Hepatocyte (in vitro differentiated cells): ENCODE measurements at regions not wholly inside any gene's neighbourhood (a gene's known extent, or its start where the extent isn't known, plus 50 kb on each side); places are given as distances from the start of the nearest gene placed in this dataset.
A peak's percentile ranks its signal among the peaks of the same experiment; 100 is the strongest.

ENCODE experiments used
- DNase-seq: peaks from one replicate; pipeline ENCODE4 v3.0.0-alpha.2; 2016; ENCODE audit warnings: low spot score
- H2AFZ ChIP-seq: fragments of 200-600 bp; sonication (generic); 2 replicates; pipeline ENCODE4 v1.6.0; 2016; ENCODE audit warnings: antibody characterized with exemption, mild to moderate bottlenecking
- H3K27ac ChIP-seq: fragments of 200-600 bp; sonication (generic); 2 replicates; pipeline ENCODE4 v1.5.1; 2016; ENCODE audit warnings: mild to moderate bottlenecking
- H3K27me3 ChIP-seq: fragments of 200-600 bp; sonication (generic); 2 replicates; pipeline ENCODE4 v1.6.1; 2016
- H3K36me3 ChIP-seq: fragments of 200-600 bp; sonication (generic); replicated peaks from 2 replicates; pipeline ENCODE4 v1.5.1; 2016; ENCODE audit warnings: low read depth; ENCODE audit not compliant: insufficient read depth
- H3K4me1 ChIP-seq: fragments of 200-600 bp; sonication (generic); 2 replicates; pipeline ENCODE4 v1.5.1; 2016; ENCODE audit warnings: mild to moderate bottlenecking, moderate library complexity; ENCODE audit not compliant: insufficient read depth
- H3K4me2 ChIP-seq: fragments of 200-600 bp; sonication (generic); 2 replicates; pipeline ENCODE4 v1.6.0; 2016
- H3K4me3 ChIP-seq: fragments of 200-600 bp; sonication (generic); 2 replicates; pipeline ENCODE4 v1.5.1; 2016; ENCODE audit warnings: mild to moderate bottlenecking
- H3K79me2 ChIP-seq: fragments of 200-600 bp; sonication (generic); 2 replicates; pipeline ENCODE4 v1.6.0; 2017; ENCODE audit warnings: mild to moderate bottlenecking
- H3K9me2 ChIP-seq: fragments of 200-600 bp; sonication (generic); replicated peaks from 2 replicates; pipeline ENCODE4 v1.6.0; 2017; ENCODE audit warnings: mild to moderate bottlenecking; ENCODE audit not compliant: insufficient read depth
- H3K9me3 ChIP-seq: fragments of 200-600 bp; sonication (generic); 2 replicates; pipeline ENCODE4 v1.5.1; 2016; ENCODE audit warnings: low read depth, mild to moderate bottlenecking
- H4K20me1 ChIP-seq: fragments of 200-600 bp; sonication (generic); 2 replicates; pipeline ENCODE4 v1.6.0; 2016; ENCODE audit warnings: mild to moderate bottlenecking; ENCODE audit not compliant: insufficient read depth, poor library complexity, severe bottlenecking
- EZH2 ChIP-seq: fragments of 200-600 bp; sonication (generic); IDR thresholded peaks from 2 replicates; pipeline ENCODE4 v1.6.1; 2016; ENCODE audit warnings: antibody characterized with exemption, mild to moderate bottlenecking, borderline replicate concordance
- EZH2phosphoT487 ChIP-seq: fragments of 200-600 bp; sonication (generic); IDR thresholded peaks from one replicate; pipeline ENCODE4 v1.6.1; 2018; ENCODE audit warnings: antibody characterized with exemption, mild to moderate bottlenecking, low read depth, moderate library complexity; ENCODE audit not compliant: unreplicated experiment, severe bottlenecking
- WGBS: methylation state at CpG from one replicate; pipeline ENCODE4 v1.1.6; 2016; ENCODE audit warnings: low lambda C conversion rate; ENCODE audit errors: missing lambda C conversion rate; 5-methylcytosine and 5-hydroxymethylcytosine counted together
- TF ChIP-seq, protein P1 (sequence below): fragments of 200-600 bp; sonication (generic); IDR thresholded peaks from 2 replicates; pipeline ENCODE4 v1.5.1; 2016; ENCODE audit warnings: antibody characterized with exemption, mild to moderate bottlenecking; ENCODE audit not compliant: poor library complexity

DNA sequence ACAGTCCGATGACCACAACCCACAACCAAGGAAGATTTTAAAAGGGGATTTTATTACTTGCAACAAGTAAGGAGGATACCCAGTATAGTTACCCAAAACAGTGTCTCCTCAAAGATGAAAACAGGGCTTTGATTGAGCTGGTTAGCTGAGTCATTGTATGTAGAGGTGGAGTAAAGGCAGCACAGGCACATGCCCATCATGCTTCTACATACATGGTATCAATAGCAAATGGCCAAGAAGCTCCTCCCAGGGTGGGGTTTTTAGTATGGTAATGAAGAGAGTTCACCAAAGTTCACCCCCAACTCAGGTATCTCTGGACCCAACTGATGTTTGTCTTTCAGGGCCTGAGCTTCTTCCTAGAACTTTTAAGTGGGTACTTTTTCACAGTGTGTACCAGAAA lies 157.1 kb upstream of the CEP126 start:
- no peak overlapping the region for H3K27ac ChIP-seq
- TF ChIP-seq EZH2 (no peak), EZH2phosphoT487 (no peak)
- TF ChIP-seq, protein P1, sequence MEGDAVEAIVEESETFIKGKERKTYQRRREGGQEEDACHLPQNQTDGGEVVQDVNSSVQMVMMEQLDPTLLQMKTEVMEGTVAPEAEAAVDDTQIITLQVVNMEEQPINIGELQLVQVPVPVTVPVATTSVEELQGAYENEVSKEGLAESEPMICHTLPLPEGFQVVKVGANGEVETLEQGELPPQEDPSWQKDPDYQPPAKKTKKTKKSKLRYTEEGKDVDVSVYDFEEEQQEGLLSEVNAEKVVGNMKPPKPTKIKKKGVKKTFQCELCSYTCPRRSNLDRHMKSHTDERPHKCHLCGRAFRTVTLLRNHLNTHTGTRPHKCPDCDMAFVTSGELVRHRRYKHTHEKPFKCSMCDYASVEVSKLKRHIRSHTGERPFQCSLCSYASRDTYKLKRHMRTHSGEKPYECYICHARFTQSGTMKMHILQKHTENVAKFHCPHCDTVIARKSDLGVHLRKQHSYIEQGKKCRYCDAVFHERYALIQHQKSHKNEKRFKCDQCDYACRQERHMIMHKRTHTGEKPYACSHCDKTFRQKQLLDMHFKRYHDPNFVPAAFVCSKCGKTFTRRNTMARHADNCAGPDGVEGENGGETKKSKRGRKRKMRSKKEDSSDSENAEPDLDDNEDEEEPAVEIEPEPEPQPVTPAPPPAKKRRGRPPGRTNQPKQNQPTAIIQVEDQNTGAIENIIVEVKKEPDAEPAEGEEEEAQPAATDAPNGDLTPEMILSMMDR: no peak
- H3K9me2 ChIP-seq: no peaks in the 10 kb centered on the region
- no peak for DNase-seq
- H3K4me3 ChIP-seq: no peak overlapping the region
- H4K20me1 ChIP-seq: no peaks in the 10 kb centered on the region
- no peak overlapping the region for H3K4me2 ChIP-seq
- H3K36me3 ChIP-seq: no peaks in the 10 kb centered on the region
- H3K9me3 ChIP-seq: no peaks in the 10 kb centered on the region
- WGBS: 74% methylated on average over 1 of the region's 1 CpG
- H3K27me3 ChIP-seq: no peaks in the 10 kb centered on the region
- H3K4me1 ChIP-seq: no peaks in the 10 kb centered on the region
- no peak overlapping the region for H2AFZ ChIP-seq
- H3K79me2 ChIP-seq: no peaks in the 10 kb centered on the region

- H3K27ac ChIP-seq: peak overlapping the region; percentile 10
- H3K79me2 ChIP-seq: no peaks in the 10 kb centered on the region
- peak overlapping the region; percentile 62 for H2AFZ ChIP-seq
- no peaks in the 10 kb centered on the region for H3K9me3 ChIP-seq
- TF ChIP-seq, protein P1: peak; percentile 8
- no peak for TF ChIP-seq EZH2
- H3K36me3 ChIP-seq: no peaks in the 10 kb centered on the region
- peaks cover 10% of the 10 kb centered on the region for H3K4me1 ChIP-seq
- no peak for DNase-seq
- no peaks in the 10 kb centered on the region for H4K20me1 ChIP-seq
- WGBS: 82% methylated on average over 3 of the region's 3 CpGs
- H3K9me2 ChIP-seq: no peaks in the 10 kb centered on the region
- H3K27me3 ChIP-seq: no peaks in the 10 kb centered on the region
- peak overlapping the region; percentile 50 for H3K4me2 ChIP-seq
- no peak overlapping the region for H3K4me3 ChIP-seq
These were observed 165.0 kb upstream of the TRPC6 start for GRCh38 chr11:101748572-101749344.

DNA sequence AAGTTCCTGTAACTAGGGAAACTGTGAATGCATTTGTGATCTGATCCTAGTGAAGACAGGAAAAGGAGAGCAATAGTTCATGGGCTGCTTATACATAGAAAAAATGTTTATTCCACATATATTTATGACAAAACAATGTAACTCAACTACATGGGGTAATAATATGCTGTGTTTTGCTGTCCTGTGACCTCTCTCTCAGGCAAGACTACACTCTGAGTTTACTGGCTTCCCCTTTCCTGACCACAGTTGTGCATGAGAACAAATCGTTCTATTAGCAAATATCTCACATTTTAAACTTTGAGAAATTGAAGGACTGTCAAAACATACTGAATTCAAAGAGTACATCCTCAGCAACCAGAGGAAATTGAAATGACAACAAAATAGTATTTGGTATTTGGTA lies 161.9 kb upstream of the TRPC6 start:
- peaks cover 10% of the 10 kb centered on the region for H3K4me1 ChIP-seq
- TF ChIP-seq EZH2phosphoT487: no peak
- no peak for TF ChIP-seq EZH2
- TF ChIP-seq, protein P1: no peak
- no peaks in the 10 kb centered on the region for H3K27me3 ChIP-seq
- H2AFZ ChIP-seq: no peak overlapping the region
- no peak overlapping the region for H3K4me3 ChIP-seq
- no peak overlapping the region for H3K27ac ChIP-seq
- H4K20me1 ChIP-seq: no peaks in the 10 kb centered on the region
- no peaks in the 10 kb centered on the region for H3K9me3 ChIP-seq
- H3K4me2 ChIP-seq: no peak overlapping the region
- no peak for DNase-seq
- H3K36me3 ChIP-seq: no peaks in the 10 kb centered on the region
- WGBS: 75% methylated on average over 1 of the region's 1 CpG
- no peaks in the 10 kb centered on the region for H3K9me2 ChIP-seq
- H3K79me2 ChIP-seq: no peaks in the 10 kb centered on the region

DNA sequence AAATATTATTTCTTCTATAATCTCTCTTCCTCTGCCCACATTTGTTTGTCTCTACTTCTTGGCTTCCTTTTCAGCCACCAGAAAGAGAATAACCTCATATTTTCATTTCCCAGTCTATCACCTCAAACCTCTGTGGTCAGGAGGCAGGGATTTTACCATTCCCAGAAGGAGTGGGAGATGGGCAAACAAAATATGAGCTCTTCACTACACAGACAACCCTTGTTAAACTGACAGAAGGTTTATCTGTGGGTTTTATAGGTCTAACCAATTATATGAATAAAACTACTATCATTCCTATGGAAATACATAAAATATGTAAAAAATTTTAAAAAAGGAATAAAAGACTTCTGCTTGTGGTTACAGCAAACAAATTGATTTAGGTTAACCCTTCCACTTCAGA lies 160.0 kb upstream of the TRPC6 start:
- H4K20me1 ChIP-seq: no peaks in the 10 kb centered on the region
- no peak overlapping the region for H3K4me2 ChIP-seq
- no peaks in the 10 kb centered on the region for H3K79me2 ChIP-seq
- no peak overlapping the region for H3K4me3 ChIP-seq
- no peak for DNase-seq
- H2AFZ ChIP-seq: no peak overlapping the region
- H3K9me2 ChIP-seq: no peaks in the 10 kb centered on the region
- H3K4me1 ChIP-seq: peaks cover 7% of the 10 kb centered on the region
- H3K9me3 ChIP-seq: no peaks in the 10 kb centered on the region
- no peaks in the 10 kb centered on the region for H3K27me3 ChIP-seq
- no peaks in the 10 kb centered on the region for H3K36me3 ChIP-seq
- no peak overlapping the region for H3K27ac ChIP-seq
- TF ChIP-seq EZH2phosphoT487 (no peak), EZH2 (no peak)
- TF ChIP-seq, protein P1: no peak
